K562 (cell line): ENCODE measurements at regions not wholly inside any gene's neighbourhood (a gene's known extent, or its start where the extent isn't known, plus 50 kb on each side); places are given as distances from the start of the nearest gene placed in this dataset.

Source experiments
- ATAC-seq: fragments of 200-7000 bp; cut with Tn5 transposase; 3 replicates; pipeline ENCODE4 v1.9.1; 2020; ENCODE audit warnings: moderate library complexity
- BruUV-seq: library from RNA; stranded (reverse); fragments of 400-500 nt; replicated peaks from 2 replicates; lab custom pipeline; 2021; lab: Mats Ljungman, UMichigan
- CTCF ChIA-PET: fragments of 300-600 bp; formaldehyde crosslinking; extraction: SDS; loops from one replicate; lab custom pipeline; 2021; ENCODE audit warnings: low intra/inter-chr PET ratio; lab: Yijun Ruan, JAX
- POLR2A ChIA-PET: fragments of 300-600, 350-650 bp; sonication (Branson Sonifier 250); formaldehyde crosslinking; extraction: SDS; loops from one replicate; lab custom pipeline; 2021; ENCODE audit warnings: antibody characterized with exemption, inconsistent platforms; lab: Yijun Ruan, JAX
- DNase-seq, 4 experiments: peaks; one replicate each; pipeline versions ENCODE4 v3.0.0 to v3.0.0-alpha.2; 2011 to 2018; ENCODE audit warnings: low spot score in 3 of 4, mixed read lengths in 3 of 4; ENCODE audit errors: extremely low read depth in 1 of 4
- FAIRE-seq: peaks from 2 replicates; lab custom pipeline; 2011; peaks lifted over from hg19 to GRCh38; lab: Jason Lieb, UNC
- H2AFZ ChIP-seq: 2 replicates; pipeline ENCODE4 v1.6.0; 2011; ENCODE audit warnings: low read depth, low read length, control low read depth, inconsistent platforms
- H3K27ac ChIP-seq: fragments of 200-600 bp; 3 replicates; pipeline ENCODE4 v1.8.0; 2011; ENCODE audit warnings: low read depth, mild to moderate bottlenecking, control low read depth, inconsistent platforms, low read length, moderate library complexity, mixed read lengths; ENCODE audit errors: extremely low read depth
- H3K27me3 ChIP-seq, 2 experiments: fragments of 300-600 bp in 1 of 2; 2 replicates in 1 of 2; 3 replicates in 1 of 2; pipeline versions ENCODE4 v1.6.0 to v1.8.0; 2011; ENCODE audit warnings: inconsistent platforms in 2 of 2, low read length in 2 of 2, mild to moderate bottlenecking in 1 of 2, mixed read lengths in 1 of 2, moderate library complexity in 1 of 2; ENCODE audit not compliant: control insufficient read depth in 2 of 2, insufficient read depth in 2 of 2
- H3K36me3 ChIP-seq: fragments of 300-600 bp; 3 replicates; pipeline ENCODE4 v1.8.0; 2011; ENCODE audit warnings: mild to moderate bottlenecking, low read length, inconsistent platforms; ENCODE audit not compliant: control insufficient read depth, insufficient read depth
- H3K4me1 ChIP-seq, 2 experiments: fragments of 200-600 bp in 1 of 2; replicated peaks in 1 of 2; 2 replicates in 1 of 2; 3 replicates in 1 of 2; pipeline versions ENCODE4 v1.5.1 to v1.8.0; 2011; ENCODE audit warnings: inconsistent platforms in 2 of 2, low read length in 2 of 2, mild to moderate bottlenecking in 1 of 2, mixed read lengths in 1 of 2, moderate library complexity in 1 of 2; ENCODE audit not compliant: control insufficient read depth in 2 of 2, insufficient read depth in 2 of 2
- H3K4me2 ChIP-seq: 2 replicates; pipeline ENCODE4 v1.6.1; 2011; ENCODE audit warnings: low read length, control low read depth, inconsistent platforms, mixed read lengths; ENCODE audit not compliant: insufficient read depth
- H3K4me3 ChIP-seq: fragments of 200-600 bp; sonication (generic), shearing (Covaris generic); 2 replicates; pipeline ENCODE4 v1.5.1; 2016; ENCODE audit warnings: control low read depth, inconsistent platforms
- H3K79me2 ChIP-seq: fragments of 200-600 bp; 3 replicates; pipeline ENCODE4 v1.8.0; 2011; ENCODE audit warnings: low read length, inconsistent platforms; ENCODE audit not compliant: control insufficient read depth, insufficient read depth
- H3K9ac ChIP-seq, 2 experiments: 2 replicates each; pipeline versions ENCODE4 v1.6.0 to v1.6.1; 2011; ENCODE audit warnings: low read depth in 2 of 2, low read length in 2 of 2, control low read depth in 1 of 2, inconsistent platforms in 1 of 2, mild to moderate bottlenecking in 1 of 2, mixed read lengths in 1 of 2; ENCODE audit not compliant: insufficient read depth in 1 of 2
- H3K9me1 ChIP-seq: one replicate; pipeline ENCODE4 v1.6.0; 2011; ENCODE audit warnings: inconsistent platforms, mild to moderate bottlenecking, low read length, moderate library complexity; ENCODE audit not compliant: control insufficient read depth, insufficient read depth
- H3K9me3 ChIP-seq: replicated peaks from 2 replicates; pipeline ENCODE4 v1.5.1; 2011; ENCODE audit warnings: low read depth, low read length, inconsistent platforms; ENCODE audit not compliant: control insufficient read depth, insufficient read depth
- H4K20me1 ChIP-seq: replicated peaks from 2 replicates; pipeline ENCODE4 v1.6.1; 2011; ENCODE audit warnings: low read length, inconsistent platforms, mixed read lengths; ENCODE audit not compliant: control insufficient read depth, insufficient read depth
- ARID4B ChIP-seq: sonication (generic); formaldehyde crosslinking; IDR thresholded peaks from 2 replicates; pipeline ENCODE4 v1.8.0; 2022; ENCODE audit warnings: mild to moderate bottlenecking, missing genetic modification reagents
- CBX5 ChIP-seq: IDR thresholded peaks from 2 replicates; pipeline ENCODE4 v1.6.1; 2014; ENCODE audit warnings: low read depth, borderline replicate concordance
- CEBPB ChIP-seq: fragments of 450-650 bp; IDR thresholded peaks from 2 replicates; pipeline ENCODE4 v1.6.1; 2016; ENCODE audit warnings: missing genetic modification characterization, missing compliant biosample characterization
- ESRRA ChIP-seq: fragments of 450-650 bp; IDR thresholded peaks from 2 replicates; pipeline ENCODE4 v1.6.1; 2014; ENCODE audit warnings: low read depth, mild to moderate bottlenecking, moderate library complexity, borderline replicate concordance
- MAZ ChIP-seq, 2 experiments: fragments of 450-650 bp in 1 of 2; sonication (generic) in 1 of 2; formaldehyde crosslinking; IDR thresholded peaks in 1 of 2; conservative IDR thresholded peaks in 1 of 2; 2 replicates each; pipeline versions ENCODE4 v1.4.0 to v1.5.0; 2020; ENCODE audit warnings: mild to moderate bottlenecking in 1 of 2, missing genetic modification reagents in 1 of 2
- NR2C1 ChIP-seq, 2 experiments: fragments of 450-650 bp; IDR thresholded peaks; 2 replicates each; pipeline ENCODE4 v1.6.1; 2017; ENCODE audit warnings: mild to moderate bottlenecking in 2 of 2, antibody characterized with exemption in 1 of 2, inconsistent platforms in 1 of 2, missing compliant biosample characterization in 1 of 2, missing genetic modification characterization in 1 of 2
- ZBTB7A ChIP-seq: IDR thresholded peaks from 2 replicates; pipeline ENCODE4 v1.6.1; 2011; ENCODE audit warnings: low read depth, mild to moderate bottlenecking, low read length, moderate library complexity, borderline replicate concordance; ENCODE audit not compliant: control insufficient read depth
- WGBS: fragments of 100-300 bp; shearing (Covaris generic); methylation state at CpG from one replicate; pipeline ENCODE4 v1.1.6; 2016; ENCODE audit warnings: low coverage, mixed read lengths; ENCODE audit not compliant: insufficient coverage; ENCODE audit errors: missing lambda C conversion rate; 5-methylcytosine and 5-hydroxymethylcytosine counted together
- in situ Hi-C: fragments of 300-500 bp; cut with MboI; formaldehyde crosslinking; loops from 4 replicates; pipeline ENCODE4 v1.15.0; 2018; ENCODE audit warnings: inconsistent platforms, mixed read lengths
- intact Hi-C: fragments of 100-400 bp; cut with micrococcal nuclease; formaldehyde crosslinking; loops from 2 replicates; pipeline ENCODE4 v1.14.2; 2022

DNA sequence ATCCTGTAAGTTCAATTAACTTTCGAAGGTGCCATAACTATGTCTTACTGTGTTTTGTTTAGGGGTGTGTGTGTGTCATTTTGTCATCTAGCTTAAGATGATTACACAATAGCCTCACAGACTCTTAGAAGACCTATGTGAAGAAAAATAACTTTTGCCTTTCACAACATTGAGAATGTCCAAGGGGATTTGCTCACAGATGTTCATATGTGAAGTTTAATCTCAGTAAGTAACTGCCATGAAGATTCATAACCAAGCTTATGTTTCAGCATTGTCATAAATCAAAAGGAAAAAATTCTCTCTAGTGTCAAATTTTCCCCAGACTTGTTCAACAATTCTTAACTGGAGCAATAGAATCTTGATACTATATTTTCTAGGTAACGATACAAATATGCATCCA, 226.1 kb upstream of the PRKD1 start:
- no peaks in the 10 kb centered on the region for H4K20me1 ChIP-seq
- H3K4me1 ChIP-seq: no peaks in the 10 kb centered on the region
- H3K27ac ChIP-seq: no peak overlapping the region
- TF ChIP-seq CEBPB (tag) (peak; percentile 11; the same call in 1 of the 2 replicates), ZBTB7A (no peak)
- intact Hi-C loops (no loop called here), in situ Hi-C loops (no loop called here)
- H3K9me3 ChIP-seq: no peaks in the 10 kb centered on the region
- no peaks in the 10 kb centered on the region for H3K36me3 ChIP-seq
- no peaks in the 10 kb centered on the region for H3K79me2 ChIP-seq
- DNase-seq (no peak), ATAC-seq (no peak), FAIRE-seq (no peak)
- no TSS peak for BruUV-seq
- no peak overlapping the region for H3K9ac ChIP-seq
- CTCF ChIA-PET: no interaction called here
- no peak overlapping the region for H2AFZ ChIP-seq
- no peak overlapping the region for H3K4me2 ChIP-seq
- H3K4me3 ChIP-seq: no peak overlapping the region
- POLR2A ChIA-PET: no interaction called here
- H3K9me1 ChIP-seq: no peaks in the 10 kb centered on the region
- no peaks in the 10 kb centered on the region for H3K27me3 ChIP-seq
- WGBS: 0% methylated on average over 2 of the region's 2 CpGs

DNA sequence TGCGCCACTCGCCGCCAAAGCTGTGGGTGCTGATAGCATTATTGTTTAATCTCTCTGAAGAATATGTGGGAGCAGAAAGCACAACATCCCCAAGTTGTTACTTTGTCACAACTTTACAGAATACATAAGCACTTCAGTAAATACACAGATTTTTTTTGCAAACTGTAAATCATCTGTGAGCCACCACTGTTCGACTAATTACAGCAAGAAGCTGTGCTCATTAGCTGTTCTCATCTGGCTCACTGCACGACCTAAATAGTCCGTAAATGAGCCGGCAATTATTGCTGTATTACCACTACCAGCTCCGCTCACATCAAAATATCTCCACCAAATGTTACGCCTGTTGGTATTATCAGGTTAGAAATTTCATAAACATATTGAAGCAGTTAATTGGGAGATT, 228.9 kb upstream of the PRKD1 start:
- no peak overlapping the region for H3K4me2 ChIP-seq
- DNase-seq (no peak), ATAC-seq (no peak), FAIRE-seq (no peak)
- H3K36me3 ChIP-seq: no peaks in the 10 kb centered on the region
- no peaks in the 10 kb centered on the region for H3K79me2 ChIP-seq
- no peaks in the 10 kb centered on the region for H3K4me1 ChIP-seq
- H3K9me3 ChIP-seq: no peaks in the 10 kb centered on the region
- 2% methylated on average over 9 of the region's 9 CpGs for WGBS
- intact Hi-C loops: no loop called here
- H3K9ac ChIP-seq: no peak overlapping the region
- no TSS peak for BruUV-seq
- no peak overlapping the region for H3K4me3 ChIP-seq
- ChIA-PET CTCF (no interaction called here), POLR2A (no interaction called here)
- no peaks in the 10 kb centered on the region for H3K27me3 ChIP-seq
- no peak overlapping the region for H2AFZ ChIP-seq
- H3K27ac ChIP-seq: no peak overlapping the region
- no peaks in the 10 kb centered on the region for H4K20me1 ChIP-seq
- TF ChIP-seq ARID4B (CRISPR knock-in tag) (no peak), CBX5 (no peak), NR2C1 (IDR thresholded peaks at IDR 0.05) (no peak), NR2C1 (tag; IDR thresholded peaks at IDR 0.05) (no peak), ESRRA (no peak), MAZ (CRISPR knock-in tag; conservative IDR thresholded peaks at IDR 0.05 in 1 of 2, IDR thresholded peaks at IDR 0.05 in 1 of 2) (no peak)
- no peaks in the 10 kb centered on the region for H3K9me1 ChIP-seq
- in situ Hi-C loops: no loop called here
